Neutrophil (primary cell): ENCODE measurements at regions not wholly inside any gene's neighbourhood (a gene's known extent, or its start where the extent isn't known, plus 50 kb on each side); places are given as distances from the start of the nearest gene placed in this dataset.

ENCODE experiments used
- H3K27ac ChIP-seq: fragments of 200-600 bp; sonication (generic); 2 replicates; pipeline ENCODE4 v1.5.1; 2016; ENCODE audit warnings: mild to moderate bottlenecking, moderate library complexity
- H3K27me3 ChIP-seq: fragments of 200-600 bp; sonication (generic); 2 replicates; pipeline ENCODE4 v1.6.0; 2016; ENCODE audit warnings: mild to moderate bottlenecking
- H3K36me3 ChIP-seq: fragments of 200-600 bp; sonication (generic); 2 replicates; pipeline ENCODE4 v1.5.1; 2017
- H3K4me1 ChIP-seq, 2 experiments: fragments of 200-600 bp in 1 of 2; sonication (generic) in 1 of 2; 1 replicate in 1 of 2; 2 replicates in 1 of 2; pipeline versions ENCODE4 v1.5.1 to v1.6.1; 2013 to 2016; ENCODE audit warnings: low read depth in 1 of 2, low read length in 1 of 2, mild to moderate bottlenecking in 1 of 2, moderate library complexity in 1 of 2; ENCODE audit not compliant: control insufficient read depth in 1 of 2, insufficient read depth in 1 of 2
- H3K4me3 ChIP-seq, 2 experiments: fragments of 200-600 bp in 1 of 2; sonication (generic) in 1 of 2; 1 replicate in 1 of 2; 2 replicates in 1 of 2; pipeline ENCODE4 v1.5.1; 2013 to 2016; ENCODE audit warnings: low read depth in 1 of 2, low read length in 1 of 2, mild to moderate bottlenecking in 1 of 2, moderate library complexity in 1 of 2
- H3K9me3 ChIP-seq: fragments of 200-600 bp; sonication (generic); 2 replicates; pipeline ENCODE4 v1.5.1; 2016
- TF ChIP-seq, protein P1 (sequence below): fragments of 200-600 bp; sonication (generic); IDR thresholded peaks from 2 replicates; pipeline ENCODE4 v1.5.1; 2016; ENCODE audit warnings: antibody characterized with exemption

DNA sequence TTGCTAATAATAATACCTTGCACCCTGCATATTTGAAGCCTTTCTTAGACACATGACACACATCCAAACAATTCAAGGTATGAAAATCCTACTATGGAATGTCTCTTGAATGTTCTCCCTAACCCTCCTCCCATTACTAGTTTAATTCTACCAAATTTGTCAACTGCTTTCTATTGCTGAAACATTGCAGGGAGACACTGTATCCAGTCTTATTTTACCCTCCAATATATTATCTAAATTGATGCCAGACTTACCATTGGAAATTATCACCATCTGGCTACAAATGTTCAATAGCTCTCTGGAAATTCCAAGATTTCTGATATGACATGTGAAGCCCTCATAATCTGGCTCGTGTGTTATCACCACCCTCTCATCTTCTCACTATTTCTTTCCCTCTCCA is 1027.3 kb upstream of the CITED2 start:
- Histone ChIP-seq H3K27ac (no peak overlapping the region), H3K4me1 (no peaks in the 10 kb centered on the region), H3K27me3 (no peaks in the 10 kb centered on the region), H3K36me3 (no peaks in the 10 kb centered on the region), H3K9me3 (no peaks in the 10 kb centered on the region), H3K4me3 (no peak overlapping the region)
- TF ChIP-seq, protein P1, sequence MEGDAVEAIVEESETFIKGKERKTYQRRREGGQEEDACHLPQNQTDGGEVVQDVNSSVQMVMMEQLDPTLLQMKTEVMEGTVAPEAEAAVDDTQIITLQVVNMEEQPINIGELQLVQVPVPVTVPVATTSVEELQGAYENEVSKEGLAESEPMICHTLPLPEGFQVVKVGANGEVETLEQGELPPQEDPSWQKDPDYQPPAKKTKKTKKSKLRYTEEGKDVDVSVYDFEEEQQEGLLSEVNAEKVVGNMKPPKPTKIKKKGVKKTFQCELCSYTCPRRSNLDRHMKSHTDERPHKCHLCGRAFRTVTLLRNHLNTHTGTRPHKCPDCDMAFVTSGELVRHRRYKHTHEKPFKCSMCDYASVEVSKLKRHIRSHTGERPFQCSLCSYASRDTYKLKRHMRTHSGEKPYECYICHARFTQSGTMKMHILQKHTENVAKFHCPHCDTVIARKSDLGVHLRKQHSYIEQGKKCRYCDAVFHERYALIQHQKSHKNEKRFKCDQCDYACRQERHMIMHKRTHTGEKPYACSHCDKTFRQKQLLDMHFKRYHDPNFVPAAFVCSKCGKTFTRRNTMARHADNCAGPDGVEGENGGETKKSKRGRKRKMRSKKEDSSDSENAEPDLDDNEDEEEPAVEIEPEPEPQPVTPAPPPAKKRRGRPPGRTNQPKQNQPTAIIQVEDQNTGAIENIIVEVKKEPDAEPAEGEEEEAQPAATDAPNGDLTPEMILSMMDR = no peak

DNA sequence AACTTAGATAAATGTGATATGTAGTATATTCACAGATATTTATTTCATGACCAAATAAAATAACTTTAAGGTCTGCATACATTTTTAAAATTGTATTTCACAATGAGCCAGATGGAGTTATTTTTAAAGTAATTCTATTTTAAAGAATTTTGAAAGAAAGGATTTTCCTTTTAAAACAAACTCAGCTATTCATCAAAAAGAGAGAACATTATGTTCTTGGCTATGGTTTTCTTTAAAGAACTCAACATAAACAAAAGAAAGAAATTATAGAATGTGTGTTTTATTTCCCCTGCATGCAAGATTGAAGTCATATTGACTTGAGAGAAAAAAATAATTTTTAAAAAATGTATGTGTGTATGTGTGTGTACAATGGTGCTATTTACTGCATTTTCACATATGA is 1023.6 kb upstream of the CITED2 start:
- Histone ChIP-seq H3K9me3 (no peaks in the 10 kb centered on the region), H3K27me3 (no peaks in the 10 kb centered on the region), H3K4me1 (no peaks in the 10 kb centered on the region), H3K4me3 (no peak overlapping the region), H3K36me3 (no peaks in the 10 kb centered on the region), H3K27ac (no peak overlapping the region)
- TF ChIP-seq, protein P1 = no peak

DNA sequence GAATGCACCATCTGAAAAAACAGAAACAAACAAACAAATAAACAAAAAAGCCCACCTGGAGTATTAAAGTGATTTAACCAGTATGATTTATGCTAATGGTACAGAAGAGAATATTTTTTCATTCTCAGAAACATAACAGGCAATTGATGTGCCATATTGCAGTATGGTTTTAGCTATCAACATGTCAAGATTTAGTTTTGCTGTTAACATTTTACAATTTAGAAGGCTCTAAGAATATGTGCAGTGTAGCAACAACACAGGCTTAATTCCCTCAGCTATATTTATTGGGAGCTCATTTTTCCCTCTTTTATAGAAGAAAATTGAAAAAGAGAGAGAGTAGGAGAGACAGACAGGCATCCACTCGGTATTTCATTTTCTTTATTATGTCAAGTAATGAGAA is 1022.7 kb upstream of the CITED2 start:
- H3K4me1 ChIP-seq = no peaks in the 10 kb centered on the region
- H3K4me3 ChIP-seq = no peak overlapping the region
- H3K27me3 ChIP-seq = no peaks in the 10 kb centered on the region
- H3K36me3 ChIP-seq = no peaks in the 10 kb centered on the region
- no peaks in the 10 kb centered on the region for H3K9me3 ChIP-seq
- TF ChIP-seq, protein P1 = no peak
- H3K27ac ChIP-seq = no peak overlapping the region

DNA sequence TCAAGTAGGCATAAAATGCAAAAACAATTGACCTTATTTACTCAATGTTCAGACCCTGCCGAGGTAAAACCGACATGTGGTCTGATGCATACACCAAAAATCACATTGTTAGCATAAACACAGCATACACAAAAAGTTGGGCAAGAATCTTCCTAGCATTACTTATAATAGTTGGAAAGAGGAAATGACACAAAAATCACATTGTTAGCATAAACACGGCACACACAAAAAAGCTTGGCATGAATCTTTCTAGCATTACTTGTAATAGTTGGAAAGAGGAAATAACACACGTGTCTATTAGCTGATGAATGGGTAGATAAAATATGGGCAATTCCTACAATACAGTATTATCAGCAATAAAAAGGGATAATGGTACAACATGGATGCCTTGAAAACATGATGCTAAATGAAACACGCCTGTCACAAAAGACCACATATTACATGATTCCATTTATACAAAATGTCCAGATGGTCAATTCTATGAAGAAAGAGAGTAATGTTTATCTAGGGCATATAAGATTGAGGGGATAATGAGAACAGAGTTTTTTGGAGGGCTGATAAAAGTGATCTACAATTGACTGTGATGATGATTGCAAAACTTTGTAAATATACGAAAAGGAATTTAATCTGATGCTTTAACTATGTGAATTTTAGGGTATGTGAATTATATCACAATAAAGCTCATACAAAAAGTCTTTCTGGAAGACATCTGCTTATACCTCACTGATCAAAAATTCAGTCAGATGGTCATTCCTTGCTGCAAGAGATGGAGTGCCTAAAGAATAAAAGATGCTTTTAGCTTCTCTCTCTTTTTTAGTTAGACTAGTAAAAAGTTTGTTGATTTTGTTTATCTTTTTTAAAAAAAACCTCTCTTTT is 1019.5 kb upstream of the CITED2 start:
- no peak overlapping the region for H3K4me3 ChIP-seq
- H3K4me1 ChIP-seq = no peaks in the 10 kb centered on the region
- H3K9me3 ChIP-seq = no peaks in the 10 kb centered on the region
- H3K36me3 ChIP-seq = no peaks in the 10 kb centered on the region
- H3K27ac ChIP-seq = no peak overlapping the region
- no peaks in the 10 kb centered on the region for H3K27me3 ChIP-seq
- TF ChIP-seq, protein P1 = no peak

DNA sequence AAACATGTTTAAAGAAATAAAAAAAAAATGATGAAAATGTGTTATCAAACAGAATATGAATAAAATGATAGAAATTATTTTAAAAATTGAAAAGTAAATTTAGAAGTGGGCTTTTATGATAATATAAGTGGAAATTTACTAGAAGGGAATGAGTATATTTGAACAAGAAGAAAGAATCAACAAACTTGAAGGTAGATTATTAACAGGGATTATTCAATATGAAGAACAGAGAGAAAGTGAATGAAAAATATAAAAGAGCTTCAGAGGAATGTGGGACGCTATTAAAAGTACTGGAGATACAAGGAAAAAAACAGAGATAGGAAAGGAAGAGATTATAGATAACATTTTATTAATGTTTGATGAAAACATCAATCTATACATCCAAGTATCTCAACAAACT is 1014.4 kb upstream of the CITED2 start:
- Histone ChIP-seq H3K27me3 (no peaks in the 10 kb centered on the region), H3K27ac (no peak overlapping the region)

More for the DNA sequence above, 1014.4 kb upstream of the CITED2 start:
- TF ChIP-seq, protein P1 = no peak
- H3K9me3 ChIP-seq = no peaks in the 10 kb centered on the region
- H3K36me3 ChIP-seq = no peaks in the 10 kb centered on the region
- no peak overlapping the region for H3K4me3 ChIP-seq
- no peaks in the 10 kb centered on the region for H3K4me1 ChIP-seq
